Thymus (tissue), 11 donors: ENCODE measurements at regions not wholly inside any gene's neighbourhood (a gene's known extent, or its start where the extent isn't known, plus 50 kb on each side); places are given as distances from the start of the nearest gene placed in this dataset.

ENCODE experiments used
- DNase-seq, 9 donors: peaks; one replicate each; pipeline ENCODE4 v3.0.0-alpha.2; 2013; ENCODE audit warnings: low spot score in 9 of 9, low read depth in 6 of 9, missing footprints in 1 of 9
- H3K27ac ChIP-seq, 2 donors: one replicate each; pipeline ENCODE4 v1.5.1; 2013; ENCODE audit warnings: control low read depth in 1 of 2, low read depth in 1 of 2, low read length in 1 of 2, mild to moderate bottlenecking in 1 of 2, moderate library complexity in 1 of 2
- H3K27me3 ChIP-seq, 2 donors: one replicate each; pipeline ENCODE4 v1.5.1; 2013; ENCODE audit warnings: low read length in 1 of 2; ENCODE audit not compliant: control insufficient read depth in 2 of 2, insufficient read depth in 1 of 2
- H3K36me3 ChIP-seq, 2 donors: one replicate each; pipeline ENCODE4 v1.5.1; 2013; ENCODE audit warnings: low read length in 1 of 2, mild to moderate bottlenecking in 1 of 2, moderate library complexity in 1 of 2; ENCODE audit not compliant: control insufficient read depth in 2 of 2, insufficient read depth in 2 of 2
- H3K4me1 ChIP-seq, 2 donors: one replicate each; pipeline ENCODE4 v1.5.1; 2013; ENCODE audit warnings: low read length in 2 of 2; ENCODE audit not compliant: control insufficient read depth in 2 of 2, insufficient read depth in 2 of 2
- H3K4me3 ChIP-seq, 2 donors: one replicate each; pipeline ENCODE4 v1.5.1; 2013; ENCODE audit warnings: low read length in 2 of 2, control low read depth in 1 of 2, mild to moderate bottlenecking in 1 of 2
- H3K9me3 ChIP-seq, 2 donors: one replicate each; pipeline ENCODE4 v1.5.1; 2013; ENCODE audit warnings: low read length in 1 of 2, mild to moderate bottlenecking in 1 of 2; ENCODE audit not compliant: control insufficient read depth in 2 of 2, insufficient read depth in 1 of 2
- WGBS: extraction: QIAGEN DNeasy Blood & Tissue Kit; methylation state at CpG from one replicate; pipeline ENCODE4 v1.1.7; 2013; 5-methylcytosine and 5-hydroxymethylcytosine counted together
- donor health status: healthy.

DNA sequence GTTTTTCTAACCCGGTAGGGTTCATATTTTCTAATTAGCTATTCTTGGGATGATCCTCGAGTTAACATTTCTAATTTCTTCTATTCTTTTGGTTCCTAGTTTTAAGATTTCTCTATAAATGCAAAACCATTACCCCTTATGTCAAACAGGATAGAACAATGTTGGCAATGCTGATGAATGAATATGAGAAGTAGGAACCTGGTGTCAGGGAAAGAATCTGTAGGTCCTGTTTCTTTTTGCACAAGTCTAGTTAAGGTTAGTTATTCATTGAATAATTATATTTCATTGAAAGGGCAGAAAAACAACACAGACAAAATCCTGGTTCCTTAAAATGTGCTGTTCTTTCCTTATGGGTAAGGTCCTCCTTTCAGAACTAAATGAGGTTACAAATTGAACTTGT is 766.4 kb upstream of the FAM98A start:
- Histone ChIP-seq H3K27ac (no peak overlapping the region), H3K36me3 (no peaks in the 10 kb centered on the region), H3K9me3 (no peaks in the 10 kb centered on the region), H3K27me3 (no peaks in the 10 kb centered on the region), H3K4me1 (no peaks in the 10 kb centered on the region), H3K4me3 (no peak overlapping the region)
- DNase-seq: no peak
- 79% methylated on average over 2 of the region's 2 CpGs for WGBS

DNA sequence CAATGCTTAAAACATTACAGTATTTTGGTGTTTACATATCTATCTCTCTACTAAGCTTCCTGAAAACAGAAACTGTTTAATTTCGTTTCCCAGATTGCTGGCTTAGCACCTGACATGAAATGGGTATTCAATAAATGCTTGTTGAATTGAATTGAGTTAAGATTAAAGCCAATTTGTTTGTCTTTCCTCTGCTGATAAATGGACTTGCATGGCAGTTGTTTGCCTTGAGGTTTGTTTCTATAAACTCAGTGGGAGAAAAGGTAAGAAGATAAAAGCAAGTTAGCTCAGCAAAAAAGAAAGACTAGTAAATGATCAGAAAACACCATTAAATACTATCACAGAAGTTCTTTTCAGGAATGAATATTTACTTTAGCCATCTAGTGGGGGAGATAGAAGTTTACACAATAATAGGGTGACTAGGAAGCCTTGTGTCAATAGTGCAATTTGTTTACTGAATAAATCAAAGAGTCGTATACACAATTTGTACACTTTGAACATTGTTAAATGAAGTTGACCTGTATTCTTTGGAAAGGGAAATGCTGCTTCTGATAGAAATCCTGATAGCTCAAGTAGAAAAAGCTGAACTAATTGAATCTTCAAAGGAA is 754.5 kb upstream of the FAM98A start:
- Histone ChIP-seq H3K4me1 (no peaks in the 10 kb centered on the region), H3K27me3 (no peaks in the 10 kb centered on the region), H3K36me3 (no peaks in the 10 kb centered on the region), H3K27ac (no peak overlapping the region), H3K9me3 (no peaks in the 10 kb centered on the region), H3K4me3 (no peak overlapping the region)
- no peak for DNase-seq
- 72% methylated on average over 2 of the region's 2 CpGs for WGBS

DNA sequence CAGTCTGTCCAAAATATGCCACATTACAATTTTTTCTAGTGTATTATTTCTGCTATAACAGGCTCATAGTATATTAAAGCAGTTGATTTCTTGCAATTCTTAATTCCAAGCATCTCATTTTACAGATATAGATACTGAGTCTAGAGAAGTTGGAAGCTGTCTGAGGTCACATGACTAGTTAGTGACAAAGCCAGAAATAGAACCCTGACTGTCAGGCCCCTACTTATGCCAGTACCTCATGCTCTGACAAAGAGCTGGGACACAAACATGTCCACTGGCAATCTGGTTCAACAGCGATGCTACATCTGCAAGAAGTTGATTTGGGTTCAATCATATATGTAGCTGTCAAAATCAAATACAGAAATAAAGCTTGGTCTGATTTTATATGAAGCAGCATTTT is 750.4 kb upstream of the FAM98A start:
- Histone ChIP-seq H3K9me3 (no peaks in the 10 kb centered on the region), H3K27ac (no peak overlapping the region), H3K4me3 (no peak overlapping the region), H3K27me3 (no peaks in the 10 kb centered on the region), H3K36me3 (no peaks in the 10 kb centered on the region), H3K4me1 (no peaks in the 10 kb centered on the region)
- DNase-seq: no peak
- WGBS: 87% methylated on average over 1 of the region's 1 CpG

DNA sequence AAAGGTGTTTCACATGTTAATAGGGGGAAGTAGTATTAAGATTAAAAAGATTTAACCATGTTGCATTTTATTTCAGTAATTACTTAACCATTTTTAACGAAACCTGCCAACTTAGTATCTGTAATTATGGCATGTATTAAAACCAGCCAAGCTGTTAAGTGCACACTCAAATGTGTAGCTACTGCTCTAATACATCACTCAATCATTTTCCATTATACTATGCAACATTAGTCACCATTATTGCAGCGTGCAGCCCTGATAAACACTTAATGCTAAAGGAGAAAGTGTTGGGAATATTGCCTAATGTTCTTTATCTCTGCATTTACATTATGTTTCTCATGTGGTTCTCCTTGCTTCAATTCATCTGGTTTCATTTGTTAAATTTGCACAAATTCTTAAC is 745.9 kb upstream of the FAM98A start:
- no peak for DNase-seq
- H3K27ac ChIP-seq: no peak overlapping the region
- H3K4me1 ChIP-seq: no peaks in the 10 kb centered on the region
- H3K4me3 ChIP-seq: no peak overlapping the region
- no peaks in the 10 kb centered on the region for H3K9me3 ChIP-seq
- H3K36me3 ChIP-seq: no peaks in the 10 kb centered on the region
- H3K27me3 ChIP-seq: no peaks in the 10 kb centered on the region
- WGBS: 93% methylated on average over 2 of the region's 2 CpGs

DNA sequence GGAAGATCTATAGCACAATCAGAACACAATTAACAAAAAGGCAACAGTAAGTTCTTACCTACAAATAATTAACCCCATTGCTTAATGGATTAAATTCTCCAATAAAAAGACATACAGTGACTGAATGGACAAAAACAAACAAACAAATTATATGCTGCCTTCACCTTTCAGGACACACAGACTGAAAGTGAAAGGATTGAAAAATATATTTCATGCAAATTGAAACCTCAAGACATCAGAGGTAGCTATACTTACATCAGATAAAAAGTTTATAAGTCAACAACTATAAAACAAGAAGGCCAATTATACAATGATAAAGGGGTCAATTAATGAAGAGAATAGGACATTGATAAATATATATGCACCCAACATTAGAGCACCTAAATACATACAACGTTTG is 741.2 kb upstream of the FAM98A start:
- Histone ChIP-seq H3K4me3 (no peak overlapping the region), H3K4me1 (no peaks in the 10 kb centered on the region), H3K27me3 (no peaks in the 10 kb centered on the region), H3K27ac (no peak overlapping the region), H3K9me3 (no peaks in the 10 kb centered on the region), H3K36me3 (no peaks in the 10 kb centered on the region)
- no peak for DNase-seq
- WGBS: 96% methylated on average over 1 of the region's 1 CpG

DNA sequence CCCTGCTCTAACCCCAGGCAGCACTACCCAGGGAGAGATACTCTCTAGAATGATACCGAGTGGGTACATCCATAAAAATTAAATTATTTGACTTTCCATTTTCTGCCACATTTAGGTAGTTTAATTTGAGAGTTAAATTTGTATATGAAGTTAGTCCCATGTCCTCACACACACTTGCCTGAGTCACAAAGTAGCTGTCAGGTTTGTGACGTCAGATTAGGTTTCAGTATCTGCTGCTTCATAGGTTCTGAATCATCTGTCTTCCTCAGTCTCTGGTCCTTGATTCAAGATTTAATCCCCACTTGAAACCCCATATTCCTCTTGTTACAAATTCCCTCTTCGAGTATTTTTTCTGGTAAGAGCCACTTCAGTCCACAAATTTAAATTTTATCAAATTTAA is 738.6 kb upstream of the FAM98A start:
- Histone ChIP-seq H3K4me3 (no peak overlapping the region), H3K36me3 (no peaks in the 10 kb centered on the region), H3K9me3 (no peaks in the 10 kb centered on the region), H3K4me1 (no peaks in the 10 kb centered on the region), H3K27me3 (no peaks in the 10 kb centered on the region), H3K27ac (no peak overlapping the region)
- no peak for DNase-seq
- WGBS: 85% methylated on average over 3 of the region's 3 CpGs

DNA sequence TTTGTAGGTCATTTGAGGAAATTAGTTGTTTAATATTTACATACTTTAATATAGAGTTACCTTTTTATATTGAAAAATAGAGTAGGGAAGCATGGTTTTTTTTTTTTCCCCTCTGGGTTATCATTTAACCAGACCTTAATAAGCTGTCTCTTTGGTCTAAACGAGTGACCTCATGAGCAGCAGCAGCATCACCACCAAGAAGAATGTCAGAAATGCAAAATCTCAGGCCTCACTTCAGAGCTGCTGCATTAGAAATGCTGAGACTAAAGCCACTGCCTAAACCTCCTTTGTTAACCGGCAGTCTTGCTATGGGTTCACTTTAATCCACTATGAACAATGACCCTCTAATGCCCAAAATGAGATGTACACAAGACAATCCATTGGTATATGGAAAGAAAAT is 733.7 kb upstream of the FAM98A start:
- Histone ChIP-seq H3K4me3 (no peak overlapping the region), H3K4me1 (no peaks in the 10 kb centered on the region), H3K36me3 (no peaks in the 10 kb centered on the region), H3K27me3 (no peaks in the 10 kb centered on the region), H3K9me3 (no peaks in the 10 kb centered on the region), H3K27ac (no peak overlapping the region)
- DNase-seq: no peak
- WGBS: 92% methylated on average over 2 of the region's 2 CpGs

DNA sequence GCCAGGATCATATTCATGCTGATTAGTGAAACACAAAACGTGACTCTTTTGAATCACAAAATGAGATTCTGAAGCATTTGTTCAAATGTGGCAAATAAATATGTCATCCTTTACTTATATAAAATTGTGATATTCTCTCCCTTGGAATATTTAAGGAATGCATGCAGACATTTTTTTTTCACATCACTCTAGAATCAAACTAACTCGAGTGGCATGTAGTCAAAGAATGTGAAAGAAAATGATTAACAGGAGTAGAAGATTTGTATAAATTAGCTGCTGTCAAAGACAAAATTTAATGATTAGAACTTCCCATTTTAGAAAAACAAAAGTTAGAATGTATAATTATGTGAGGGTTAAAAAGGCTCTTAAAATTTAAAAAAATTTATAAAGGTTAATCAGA is 721.0 kb upstream of the FAM98A start:
- Histone ChIP-seq H3K27ac (no peak overlapping the region), H3K27me3 (no peaks in the 10 kb centered on the region)
- 81% methylated on average over 2 of the region's 2 CpGs for WGBS

DNA sequence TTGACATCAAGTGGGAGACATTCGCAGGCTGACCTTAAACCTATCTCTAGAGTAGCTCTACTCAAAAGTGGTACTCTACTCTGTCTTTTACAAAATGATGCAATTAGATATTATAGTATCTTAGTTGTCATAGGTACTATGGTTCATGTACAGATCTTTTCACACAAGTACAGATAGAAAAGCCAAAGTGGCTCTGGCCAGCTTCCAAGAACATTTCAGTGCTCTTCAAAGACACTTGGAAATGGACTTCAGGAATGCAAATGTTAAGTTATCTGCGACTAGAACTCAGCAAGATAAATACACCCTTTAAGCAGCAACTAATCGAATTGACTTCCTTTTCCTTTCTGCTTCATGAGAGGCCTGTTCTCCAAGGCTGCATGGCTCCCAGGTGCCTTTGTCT is 718.7 kb upstream of the FAM98A start:
- Histone ChIP-seq H3K36me3 (no peaks in the 10 kb centered on the region), H3K4me1 (no peaks in the 10 kb centered on the region), H3K9me3 (no peaks in the 10 kb centered on the region), H3K27ac (no peak overlapping the region), H3K4me3 (no peak overlapping the region), H3K27me3 (no peaks in the 10 kb centered on the region)
- WGBS: 90% methylated on average over 3 of the region's 3 CpGs
- DNase-seq: no peak

More for the DNA sequence above, 721.0 kb upstream of the FAM98A start:
- H3K4me1 ChIP-seq: no peaks in the 10 kb centered on the region
- DNase-seq: no peak
- H3K36me3 ChIP-seq: no peaks in the 10 kb centered on the region
- no peaks in the 10 kb centered on the region for H3K9me3 ChIP-seq
- no peak overlapping the region for H3K4me3 ChIP-seq

DNA sequence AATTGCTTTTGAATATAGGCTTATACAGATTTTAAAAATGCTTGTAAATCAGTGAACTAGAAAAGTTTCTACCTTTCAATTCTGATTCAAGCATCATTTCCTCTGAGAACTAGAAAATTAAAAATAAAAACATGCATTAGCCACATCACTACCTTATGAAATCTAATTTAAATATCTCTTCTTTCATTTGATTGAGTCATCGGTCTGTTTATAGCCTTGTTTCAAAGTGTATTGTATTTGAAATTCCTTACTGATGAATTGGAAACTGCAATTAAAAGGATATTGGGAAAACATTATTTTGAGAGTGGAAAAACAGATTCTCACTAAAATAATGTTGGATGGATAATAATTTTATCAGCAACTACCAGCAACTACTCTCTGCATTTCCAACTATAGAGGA is 717.7 kb upstream of the FAM98A start:
- no peak for DNase-seq
- H3K27ac ChIP-seq: no peak overlapping the region
- H3K9me3 ChIP-seq: no peaks in the 10 kb centered on the region
- WGBS: 95% methylated on average over 1 of the region's 1 CpG
- no peak overlapping the region for H3K4me3 ChIP-seq
- H3K36me3 ChIP-seq: no peaks in the 10 kb centered on the region
- no peaks in the 10 kb centered on the region for H3K27me3 ChIP-seq
- H3K4me1 ChIP-seq: no peaks in the 10 kb centered on the region
